ENCODE measurements at regions not wholly inside any gene's neighbourhood (a gene's known extent, or its start where the extent isn't known, plus 50 kb on each side); places are given as distances from the start of the nearest gene placed in this dataset.

GRCh38 chr1:89440911-89441310 is 77.1 kb downstream of the GBP6 start:
- no peak for TF ChIP-seq CTCF (IDR thresholded peaks at IDR 0.05; ENCODE audit: insufficient read depth, low read length)
- no peak for TF ChIP-seq REST (IDR thresholded peaks at IDR 0.05; ENCODE audit: insufficient replicate concordance, low read depth)
- no peak for TF ChIP-seq POLR2AphosphoS5 (IDR thresholded peaks at IDR 0.05; ENCODE audit: low read depth)
